IPS-20b (cell line): ENCODE measurements at regions not wholly inside any gene's neighbourhood (a gene's known extent, or its start where the extent isn't known, plus 50 kb on each side); places are given as distances from the start of the nearest gene placed in this dataset.
"Not testable (repeated sequence)": the region's sequence is repeated elsewhere in the genome, so short reads cannot be mapped to it uniquely, and the experiment has no call there.

Experiments used
- H3K27ac ChIP-seq: one replicate; pipeline ENCODE4 v1.5.1; 2013; ENCODE audit warnings: low read length
- H3K27me3 ChIP-seq: 2 replicates; pipeline ENCODE4 v1.6.1; 2013; ENCODE audit warnings: mild to moderate bottlenecking, low read length, inconsistent platforms; ENCODE audit not compliant: insufficient read depth
- H3K36me3 ChIP-seq: 2 replicates; pipeline ENCODE4 v1.6.1; 2013; ENCODE audit warnings: low read depth, mild to moderate bottlenecking, inconsistent platforms, low read length, moderate library complexity; ENCODE audit not compliant: insufficient read depth
- H3K4me1 ChIP-seq: 2 replicates; pipeline ENCODE4 v1.6.1; 2013; ENCODE audit warnings: mild to moderate bottlenecking, control low read depth, inconsistent platforms, low read length, moderate library complexity; ENCODE audit not compliant: insufficient read depth
- H3K4me3 ChIP-seq: 2 replicates; pipeline ENCODE4 v1.5.1; 2013; ENCODE audit warnings: mild to moderate bottlenecking, low read length, inconsistent platforms
- H3K9ac ChIP-seq: 2 replicates; pipeline ENCODE4 v1.6.1; 2013; ENCODE audit warnings: low read depth, mild to moderate bottlenecking, inconsistent platforms, low read length, moderate library complexity
- H3K9me3 ChIP-seq: 2 replicates; pipeline ENCODE4 v1.6.1; 2013; ENCODE audit warnings: mild to moderate bottlenecking, low read depth, low read length, inconsistent platforms; ENCODE audit not compliant: insufficient read depth

GRCh38 chr3:193174140-193174539, 66.9 kb upstream of the PLAAT1 start:
- no peak overlapping the region for H3K27ac ChIP-seq
- H3K4me1 ChIP-seq = no peaks in the 10 kb centered on the region
- no peak overlapping the region for H3K4me3 ChIP-seq
- no peaks in the 10 kb centered on the region for H3K27me3 ChIP-seq
- H3K36me3 ChIP-seq = no peaks in the 10 kb centered on the region
- no peaks in the 10 kb centered on the region for H3K9me3 ChIP-seq
- no peak overlapping the region for H3K9ac ChIP-seq

- not testable (repeated sequence) for H3K4me3 ChIP-seq, H3K9ac ChIP-seq, H3K4me1 ChIP-seq, H3K27me3 ChIP-seq, H3K27ac ChIP-seq, H3K36me3 ChIP-seq, H3K9me3 ChIP-seq
Observed at GRCh38 chr3:193179332-193180012, 61.5 kb upstream of the PLAAT1 start.

GRCh38 chr3:193187070-193187722, 53.8 kb upstream of the PLAAT1 start:
- no peaks in the 10 kb centered on the region for H3K4me1 ChIP-seq
- H3K9ac ChIP-seq = no peak overlapping the region

GRCh38 chr3:193190146-193190786, 50.8 kb upstream of the PLAAT1 start:
- H3K4me3 ChIP-seq = no peak overlapping the region
- H3K36me3 ChIP-seq = no peaks in the 10 kb centered on the region
- H3K27me3 ChIP-seq = no peaks in the 10 kb centered on the region
- no peak overlapping the region for H3K9ac ChIP-seq
- no peaks in the 10 kb centered on the region for H3K4me1 ChIP-seq
- no peak overlapping the region for H3K27ac ChIP-seq
- no peaks in the 10 kb centered on the region for H3K9me3 ChIP-seq

More at GRCh38 chr3:193187070-193187722, 53.8 kb upstream of the PLAAT1 start:
- Histone ChIP-seq H3K36me3 (no peaks in the 10 kb centered on the region), H3K9me3 (no peaks in the 10 kb centered on the region), H3K27me3 (no peaks in the 10 kb centered on the region), H3K27ac (no peak overlapping the region), H3K4me3 (no peak overlapping the region)
